ENCODE measurements at regions not wholly inside any gene's neighbourhood (a gene's known extent, or its start where the extent isn't known, plus 50 kb on each side); places are given as distances from the start of the nearest gene placed in this dataset.

DNA sequence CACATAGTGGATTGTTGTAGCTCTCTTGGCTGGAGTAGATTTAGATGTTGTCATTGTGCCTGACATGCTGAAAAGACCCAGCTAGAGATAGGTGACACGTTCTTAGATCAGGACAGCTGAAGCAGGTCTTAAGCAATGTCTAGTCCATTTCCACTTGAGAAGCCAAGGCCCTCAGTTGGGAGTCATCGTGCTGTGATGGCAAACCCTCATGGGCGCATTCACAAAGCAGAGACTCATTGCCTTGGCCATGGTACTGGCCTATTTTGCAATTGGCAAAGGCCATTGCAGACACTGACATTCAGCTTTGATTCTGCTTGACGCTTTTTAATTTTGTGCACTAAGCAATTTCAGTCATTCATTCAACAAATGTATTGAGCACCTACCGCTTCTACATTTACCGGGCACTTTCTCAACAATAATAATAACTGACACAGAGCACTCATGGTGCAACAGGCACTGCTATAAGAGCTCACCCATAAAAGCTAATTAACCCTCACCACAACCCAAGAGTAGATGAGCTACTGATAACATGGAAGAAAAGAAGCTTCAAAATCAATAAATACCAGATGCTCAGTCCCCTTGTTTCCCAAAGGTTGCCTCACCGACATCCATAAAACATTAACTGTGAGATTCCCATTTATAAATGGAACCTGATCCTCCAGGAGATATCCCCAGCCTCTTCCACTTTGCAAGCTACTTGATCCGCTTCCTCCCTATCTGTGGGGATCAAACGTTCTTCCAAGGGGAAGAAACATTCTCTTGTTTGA is 200.1 kb downstream of the TLE3 start:
- in situ Hi-C loops (cut with HindIII; ENCODE audit: low sequenced_read_pairs) = loop anchor here (25.0 kb wide), 2 partner anchors 90 to 385 kb away; no protein-coding TSS in a partner anchor

DNA sequence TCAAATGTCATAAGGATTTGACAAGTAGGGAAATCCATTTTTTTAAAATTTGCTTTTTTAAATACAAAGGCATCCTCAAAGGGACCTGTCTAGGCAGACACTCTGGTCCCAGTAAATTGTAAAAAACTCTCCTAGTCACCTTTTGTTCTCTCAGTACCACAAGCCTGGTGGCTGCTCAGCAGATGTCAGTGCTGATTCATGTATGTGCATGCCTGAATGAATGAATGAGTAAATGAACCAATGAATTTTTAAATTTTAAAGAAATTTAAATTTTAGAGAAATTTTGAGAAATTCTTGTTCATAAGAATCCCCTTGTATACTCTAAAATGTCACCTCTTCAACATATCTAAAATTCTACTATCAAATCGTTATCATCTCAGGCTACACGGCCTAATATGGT is 199.5 kb downstream of the TLE3 start:
- in situ Hi-C loops (cut with HindIII; ENCODE audit: low sequenced_read_pairs) = loop anchor here (25.0 kb wide), 2 partner anchors 89 to 386 kb away; no protein-coding TSS in a partner anchor

DNA sequence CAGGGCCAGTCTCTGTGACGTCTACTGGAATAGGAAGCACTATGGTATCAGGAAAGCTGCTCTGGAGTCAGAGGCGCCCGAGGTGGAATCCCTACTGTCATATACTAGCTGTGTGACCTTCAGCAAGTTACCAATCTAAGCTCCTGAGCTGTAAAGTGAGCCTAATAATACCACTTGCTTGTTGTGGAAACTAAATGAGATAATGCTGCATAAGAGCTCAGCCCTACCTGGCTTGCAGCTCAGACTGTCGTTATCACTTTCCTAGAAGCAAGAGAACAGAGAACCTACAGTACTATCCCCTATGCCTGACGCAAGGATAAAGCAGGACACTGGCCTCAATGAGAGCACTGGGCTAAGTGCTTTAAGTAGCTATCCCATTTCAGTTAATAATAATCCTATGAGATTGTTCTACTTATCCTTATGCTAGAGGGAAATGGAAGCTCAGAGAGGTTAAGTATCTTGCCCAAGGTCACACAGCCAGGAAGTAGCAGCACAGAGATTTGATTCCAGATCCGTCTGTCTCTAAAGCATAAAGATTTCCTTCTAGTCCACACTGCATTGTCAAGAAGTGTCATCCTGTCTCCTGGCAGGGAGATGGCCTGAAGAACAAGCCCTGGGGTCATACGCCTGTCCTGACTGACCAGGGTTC is 195.2 kb downstream of the TLE3 start:
- in situ Hi-C loops (cut with HindIII; ENCODE audit: low sequenced_read_pairs) = no loop called here

DNA sequence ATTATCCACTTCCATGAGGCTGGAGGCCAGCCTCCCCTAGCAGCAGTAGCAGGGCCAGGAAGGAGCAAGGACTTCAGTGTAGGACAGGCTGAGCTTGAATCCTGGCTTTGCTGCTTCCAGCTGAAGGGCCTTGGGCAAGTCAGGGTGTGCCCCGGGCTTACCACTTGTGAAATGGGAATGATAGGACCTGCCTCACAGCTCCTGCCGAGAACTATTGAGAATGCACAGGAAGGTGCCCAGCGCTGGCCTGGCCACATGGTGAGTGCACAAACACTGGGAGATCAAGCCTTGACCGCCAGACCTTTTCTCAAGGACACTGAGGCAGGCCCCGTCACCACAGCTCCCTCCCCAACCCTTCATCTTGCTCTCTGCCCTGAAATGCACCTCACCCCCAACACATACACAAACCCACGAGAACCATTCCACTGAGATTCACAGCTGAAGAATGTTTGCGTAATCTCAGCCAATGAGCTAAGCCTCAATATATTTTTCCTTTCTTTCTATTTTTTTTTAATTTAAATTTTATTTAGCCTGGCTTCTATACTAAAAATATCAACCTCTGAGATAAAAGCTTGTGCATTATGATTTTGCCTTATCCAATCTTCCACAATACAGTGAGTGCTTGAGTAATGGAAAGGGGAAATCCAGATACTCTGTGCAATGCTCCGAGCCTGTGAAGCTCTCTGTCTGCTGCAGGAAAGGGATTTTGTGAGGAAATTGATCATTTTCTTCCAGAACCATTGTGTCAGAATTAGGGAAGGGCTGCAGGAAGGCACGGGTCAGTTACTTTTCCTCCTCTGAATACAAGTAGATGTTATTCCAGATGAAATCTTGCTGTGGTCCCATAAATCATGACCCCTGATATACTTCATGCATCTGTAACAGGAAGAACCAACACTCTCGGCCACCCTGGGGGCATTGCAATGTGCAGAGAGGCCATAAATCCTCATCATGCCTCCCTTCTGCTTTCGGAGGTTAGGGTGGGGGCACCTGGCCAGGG is 193.9 kb downstream of the TLE3 start:
- in situ Hi-C loops (cut with HindIII; ENCODE audit: low sequenced_read_pairs) = no loop called here

DNA sequence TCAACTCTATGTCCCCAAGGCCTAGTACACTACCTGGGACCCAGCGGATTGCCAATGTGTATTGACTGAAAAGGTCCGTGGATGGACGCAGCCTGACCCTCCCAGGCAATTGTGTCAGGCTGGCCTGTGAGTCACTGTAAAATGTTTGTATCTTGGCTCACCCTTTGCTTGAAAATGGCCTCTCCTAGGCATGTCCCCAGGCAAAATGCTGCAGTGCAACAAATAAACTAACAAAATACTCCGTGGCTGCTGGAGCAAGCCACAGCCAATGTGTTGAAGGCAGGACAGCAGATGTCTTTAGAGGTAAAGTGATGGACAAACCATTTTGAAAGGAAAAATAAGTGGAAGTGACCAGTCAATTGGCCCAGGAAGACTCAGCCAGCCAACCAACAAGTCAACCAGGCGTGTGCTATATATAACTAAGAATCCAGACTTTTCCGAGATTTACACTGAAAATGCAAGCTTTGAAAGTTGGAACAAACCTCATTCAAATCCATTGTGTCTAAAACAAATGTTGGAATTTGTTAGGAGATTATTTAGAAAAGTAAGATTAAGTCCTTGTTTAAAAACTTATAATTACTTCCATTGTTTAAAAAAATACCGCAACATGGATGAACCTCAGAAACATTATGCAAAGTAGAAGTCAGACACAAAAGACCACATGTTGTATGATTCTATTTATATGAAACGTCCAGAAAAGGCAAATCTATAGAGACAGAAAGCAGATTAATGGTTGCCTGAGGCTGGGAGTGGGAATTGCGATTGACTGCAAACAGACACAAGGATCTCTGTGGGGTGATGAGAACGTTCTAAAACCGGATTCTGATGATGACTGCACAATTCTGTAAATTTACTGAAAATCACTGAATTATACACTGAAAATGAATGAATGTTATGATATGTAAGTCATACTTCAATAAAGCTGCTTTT is 191.2 kb downstream of the TLE3 start:
- in situ Hi-C loops (cut with HindIII; ENCODE audit: low sequenced_read_pairs) = no loop called here

DNA sequence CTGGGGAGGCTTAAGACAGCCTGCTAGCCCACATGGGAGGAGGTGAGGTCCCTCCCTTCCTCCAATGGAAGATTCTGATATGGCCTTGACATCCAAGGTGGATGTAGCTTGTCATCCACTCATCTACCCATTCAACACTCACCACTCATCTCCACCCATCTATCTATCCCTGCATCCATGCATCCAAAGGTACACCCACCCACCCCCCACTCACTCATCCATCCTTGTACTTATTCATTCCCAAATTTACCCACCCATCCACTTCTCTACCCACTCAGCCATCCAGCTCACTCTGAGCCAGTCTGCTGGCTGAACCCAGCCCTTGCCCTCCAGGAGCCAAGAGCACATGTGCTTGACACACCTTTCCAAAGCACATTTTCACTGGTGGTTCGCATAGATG is 189.7 kb downstream of the TLE3 start:
- in situ Hi-C loops (cut with HindIII; ENCODE audit: low sequenced_read_pairs) = no loop called here

DNA sequence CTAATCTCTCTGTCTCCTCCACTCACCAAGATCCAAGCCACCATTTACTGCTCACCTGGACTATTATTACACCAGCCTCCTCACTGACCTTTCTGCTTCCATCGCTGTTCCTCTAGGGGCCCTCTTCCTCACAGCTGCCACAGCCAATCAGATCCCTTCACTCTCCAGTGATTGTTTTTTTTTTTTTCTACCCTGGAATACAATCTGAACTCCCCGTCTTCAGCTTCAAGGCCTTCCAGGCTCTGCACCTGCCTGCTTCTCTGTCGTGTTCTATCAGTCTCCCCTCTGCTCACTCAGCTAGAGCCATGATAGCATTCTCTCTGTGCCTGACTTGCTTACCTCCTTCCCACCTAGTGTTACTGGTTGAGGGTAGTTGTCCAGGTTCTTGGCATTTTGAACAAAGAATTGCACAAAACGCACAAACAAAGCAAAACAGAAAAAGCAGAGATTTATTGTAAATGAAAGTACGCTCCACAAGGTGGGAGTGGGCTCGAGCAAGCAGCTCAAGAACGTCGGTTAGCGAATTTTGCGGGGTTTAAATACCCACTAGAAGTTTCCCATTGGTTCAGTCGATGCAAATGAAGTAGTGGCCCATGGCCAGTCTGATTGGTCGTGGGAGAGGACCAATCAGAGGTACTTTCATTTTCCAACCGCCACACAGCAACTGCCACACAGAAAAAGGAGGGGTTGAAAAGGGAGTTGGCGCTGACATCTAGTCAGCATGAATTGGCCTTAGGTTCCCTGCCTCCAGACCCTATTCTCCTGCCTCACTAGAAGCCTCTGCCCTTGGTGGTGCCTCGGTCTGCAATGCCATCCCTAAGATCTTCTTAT is 188.9 kb downstream of the TLE3 start:
- in situ Hi-C loops (cut with HindIII; ENCODE audit: low sequenced_read_pairs) = no loop called here

DNA sequence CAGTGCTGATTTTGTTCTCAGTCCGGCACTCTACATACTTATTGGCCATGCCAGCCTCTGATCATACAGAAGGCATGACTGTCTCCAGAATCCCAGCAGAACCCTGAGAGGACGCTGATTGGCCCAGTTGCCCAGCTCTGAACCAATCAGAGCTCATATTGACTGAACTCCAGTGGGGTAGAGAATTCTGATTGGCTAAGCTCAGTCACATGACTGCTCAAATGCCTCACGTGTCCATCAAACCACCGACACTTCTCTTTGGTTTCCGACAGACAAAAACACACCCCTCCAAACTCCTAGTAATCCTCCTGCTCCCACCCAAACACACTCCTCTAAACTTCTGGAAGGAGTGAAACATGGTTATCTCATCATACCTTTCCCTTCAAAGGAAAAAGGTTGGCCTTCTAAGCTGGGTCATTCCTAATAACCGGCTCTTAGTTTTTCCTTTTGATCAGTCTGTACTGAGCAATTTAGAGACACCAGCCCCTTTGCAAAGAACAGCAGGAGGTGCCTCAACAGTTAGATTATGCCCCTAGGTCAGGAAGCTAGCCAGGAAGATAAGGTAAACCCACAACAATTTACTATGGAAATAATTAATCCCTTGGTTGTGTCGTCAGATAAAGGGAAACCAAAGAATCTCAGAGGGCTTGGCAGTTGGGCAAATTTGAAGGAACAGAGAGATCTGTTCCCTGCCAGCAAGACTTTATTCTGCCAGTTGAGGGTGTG is 187.8 kb downstream of the TLE3 start:
- in situ Hi-C loops (cut with HindIII; ENCODE audit: low sequenced_read_pairs) = no loop called here

DNA sequence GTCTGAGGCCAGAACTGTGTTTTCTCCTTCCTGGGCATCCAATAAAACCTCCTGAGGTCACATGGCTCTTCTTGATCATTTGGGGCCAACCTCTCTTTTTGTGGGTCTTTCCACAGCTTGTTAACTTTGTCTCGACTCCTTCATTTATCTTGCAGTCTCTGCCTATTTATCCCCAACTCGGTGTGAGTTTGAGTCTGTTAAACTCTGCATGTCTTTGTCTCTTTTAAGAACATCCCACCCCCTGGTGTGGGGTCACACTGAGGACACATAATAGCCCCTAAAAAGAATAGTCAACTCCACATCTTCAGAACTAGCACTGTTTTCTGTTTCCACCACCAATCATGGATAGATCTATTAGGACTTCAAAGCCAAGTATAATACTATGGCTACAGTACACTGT is 187.2 kb downstream of the TLE3 start:
- in situ Hi-C loops (cut with HindIII; ENCODE audit: low sequenced_read_pairs) = no loop called here

DNA sequence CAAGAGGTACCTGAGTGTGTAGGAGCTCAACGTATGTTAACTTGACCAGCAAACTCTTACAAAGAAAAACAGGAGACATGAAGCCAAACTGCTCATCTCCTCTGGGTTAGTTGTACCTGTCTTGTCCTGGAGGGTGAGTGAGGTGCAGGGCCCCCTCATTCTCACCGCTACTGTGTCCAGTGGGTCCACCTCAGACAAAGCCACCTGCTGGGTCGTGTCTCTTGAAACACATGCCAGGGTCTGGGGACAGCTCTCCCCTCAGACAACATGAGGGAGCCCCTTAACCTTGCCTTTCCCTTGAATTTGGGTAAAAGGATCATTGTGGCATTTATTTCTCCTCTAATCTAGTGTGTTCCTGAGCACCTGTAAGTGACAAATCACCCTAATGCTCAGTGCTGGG is 185.6 kb downstream of the TLE3 start:
- in situ Hi-C loops (cut with HindIII; ENCODE audit: low sequenced_read_pairs) = no loop called here

DNA sequence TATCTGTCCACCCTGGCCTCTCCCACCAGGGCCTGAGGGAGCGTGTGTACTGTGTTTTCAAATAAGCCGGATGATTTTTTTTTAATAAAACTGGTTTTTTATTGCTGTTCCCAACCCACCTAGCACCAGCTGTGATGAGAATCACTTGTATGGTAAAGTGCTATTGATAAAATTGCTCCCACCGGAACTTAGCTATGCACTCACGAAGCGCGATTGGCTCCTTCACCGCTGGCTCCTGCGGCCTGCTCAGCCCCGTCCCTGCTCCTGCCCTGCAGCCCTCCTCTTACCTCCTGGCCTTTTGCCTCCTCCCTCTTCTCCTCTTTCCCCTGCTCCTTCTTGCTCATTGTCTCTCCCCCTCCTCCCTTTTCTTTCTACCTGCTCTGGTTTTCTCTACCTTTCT is 183.7 kb downstream of the TLE3 start:
- in situ Hi-C loops (cut with HindIII; ENCODE audit: low sequenced_read_pairs) = no loop called here

DNA sequence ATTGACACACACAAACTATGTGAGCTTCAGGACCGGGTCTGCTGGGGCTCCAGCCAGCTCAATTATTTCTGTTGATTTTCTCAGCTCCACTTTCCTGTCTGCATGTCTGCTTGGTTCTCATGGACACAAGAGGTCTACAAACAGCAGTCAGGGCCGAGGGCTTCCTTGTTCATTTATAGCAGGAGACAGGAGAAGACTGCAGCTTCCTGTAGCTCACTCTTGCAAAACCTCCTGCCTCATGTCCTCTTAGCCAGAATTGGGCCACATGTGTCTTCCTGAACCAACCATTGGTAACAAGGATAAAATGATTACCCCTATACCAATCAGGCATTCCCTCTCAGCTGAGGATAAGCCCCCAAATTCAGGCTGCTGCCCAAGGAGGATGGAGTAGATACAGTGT is 182.8 kb downstream of the TLE3 start:
- in situ Hi-C loops (cut with HindIII; ENCODE audit: low sequenced_read_pairs) = no loop called here

DNA sequence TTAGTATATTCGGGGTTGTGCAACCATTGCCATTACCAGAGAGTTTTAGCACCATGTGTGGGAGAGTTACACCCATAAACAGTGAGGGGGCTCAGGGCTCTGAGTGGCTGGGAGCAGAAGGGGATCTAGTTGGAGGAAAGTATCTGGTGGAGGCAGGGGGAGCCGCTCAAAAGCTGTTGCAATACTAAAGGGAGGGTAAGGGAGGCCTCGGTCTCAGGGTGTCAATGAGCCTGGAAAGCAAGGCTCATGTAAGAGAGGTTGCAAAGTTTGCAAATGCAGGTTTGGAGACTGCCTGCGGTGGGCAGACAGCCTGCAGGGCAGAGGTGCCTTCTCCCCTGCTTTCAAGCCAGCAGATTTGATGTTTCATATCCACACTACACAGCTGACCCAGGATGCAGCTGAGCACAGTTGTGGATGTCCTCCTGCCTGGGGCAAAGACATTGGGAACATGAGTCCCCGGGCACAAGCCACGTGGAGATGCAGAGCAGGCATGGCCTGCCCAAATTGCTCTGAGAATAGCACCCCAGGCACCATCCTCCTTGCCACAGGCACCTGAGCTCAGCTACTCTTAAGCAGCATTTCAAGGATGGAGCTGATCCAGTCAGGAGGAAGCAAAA is 181.4 kb downstream of the TLE3 start:
- in situ Hi-C loops (cut with HindIII; ENCODE audit: low sequenced_read_pairs) = no loop called here

DNA sequence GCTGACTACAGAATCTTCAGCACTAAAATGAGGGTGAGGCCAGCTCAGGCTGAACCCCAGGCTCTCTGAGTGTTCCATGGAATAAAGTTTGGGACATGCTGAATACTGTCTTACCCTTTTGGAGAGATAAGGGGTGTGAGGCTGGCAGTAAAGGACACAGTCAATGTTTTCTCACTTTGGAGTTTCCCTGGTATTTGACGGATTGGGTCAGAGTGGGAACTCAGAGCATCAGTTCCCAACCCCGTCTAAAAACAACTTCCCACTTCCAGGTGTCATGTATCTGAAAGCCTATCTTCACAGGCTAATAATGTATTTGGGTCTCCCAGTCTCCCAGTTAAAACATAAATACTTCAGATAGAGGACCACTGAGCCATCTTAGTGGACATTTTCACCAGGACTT is 180.7 kb downstream of the TLE3 start:
- in situ Hi-C loops (cut with HindIII; ENCODE audit: low sequenced_read_pairs) = no loop called here

DNA sequence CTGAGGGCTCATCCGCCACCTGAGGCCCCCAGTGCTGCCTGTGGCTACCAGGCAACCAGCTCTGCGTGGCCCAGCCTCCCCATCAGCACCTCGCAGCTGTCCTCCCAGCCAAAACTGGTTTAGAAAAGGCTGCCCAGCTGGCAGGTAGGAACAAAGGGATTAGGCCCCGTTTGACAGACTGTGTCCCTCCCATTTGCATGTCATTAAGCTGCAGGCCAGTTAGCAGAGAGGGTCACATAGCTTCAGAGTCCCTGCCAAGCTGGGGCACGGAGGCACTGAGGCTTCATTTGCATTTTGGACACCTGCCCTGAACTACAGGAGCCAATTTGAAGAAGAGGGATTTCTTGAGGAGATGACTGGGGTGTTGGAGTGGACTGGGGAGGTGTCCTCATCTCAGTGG is 177.9 kb downstream of the TLE3 start:
- in situ Hi-C loops (cut with HindIII; ENCODE audit: low sequenced_read_pairs) = no loop called here

DNA sequence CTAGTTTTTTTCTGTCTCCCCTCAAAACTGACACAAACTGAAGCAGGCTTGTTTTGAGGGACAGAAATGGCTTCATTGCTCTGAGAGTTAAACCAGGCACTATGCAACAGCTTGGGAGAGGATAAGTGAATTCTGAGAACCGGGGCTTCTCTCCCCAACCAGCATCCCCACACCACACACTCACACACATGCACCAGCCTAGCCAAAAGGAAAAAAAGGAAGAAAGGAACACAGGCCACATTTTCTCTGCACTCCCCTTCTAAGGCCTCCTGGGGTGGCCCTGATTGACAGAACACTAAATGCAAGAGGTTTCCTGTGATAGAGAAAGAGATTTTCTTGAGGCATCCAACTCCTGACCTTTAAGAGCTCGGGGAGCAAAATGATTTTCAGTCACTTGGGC is 177.5 kb downstream of the TLE3 start:
- in situ Hi-C loops (cut with HindIII; ENCODE audit: low sequenced_read_pairs) = no loop called here

DNA sequence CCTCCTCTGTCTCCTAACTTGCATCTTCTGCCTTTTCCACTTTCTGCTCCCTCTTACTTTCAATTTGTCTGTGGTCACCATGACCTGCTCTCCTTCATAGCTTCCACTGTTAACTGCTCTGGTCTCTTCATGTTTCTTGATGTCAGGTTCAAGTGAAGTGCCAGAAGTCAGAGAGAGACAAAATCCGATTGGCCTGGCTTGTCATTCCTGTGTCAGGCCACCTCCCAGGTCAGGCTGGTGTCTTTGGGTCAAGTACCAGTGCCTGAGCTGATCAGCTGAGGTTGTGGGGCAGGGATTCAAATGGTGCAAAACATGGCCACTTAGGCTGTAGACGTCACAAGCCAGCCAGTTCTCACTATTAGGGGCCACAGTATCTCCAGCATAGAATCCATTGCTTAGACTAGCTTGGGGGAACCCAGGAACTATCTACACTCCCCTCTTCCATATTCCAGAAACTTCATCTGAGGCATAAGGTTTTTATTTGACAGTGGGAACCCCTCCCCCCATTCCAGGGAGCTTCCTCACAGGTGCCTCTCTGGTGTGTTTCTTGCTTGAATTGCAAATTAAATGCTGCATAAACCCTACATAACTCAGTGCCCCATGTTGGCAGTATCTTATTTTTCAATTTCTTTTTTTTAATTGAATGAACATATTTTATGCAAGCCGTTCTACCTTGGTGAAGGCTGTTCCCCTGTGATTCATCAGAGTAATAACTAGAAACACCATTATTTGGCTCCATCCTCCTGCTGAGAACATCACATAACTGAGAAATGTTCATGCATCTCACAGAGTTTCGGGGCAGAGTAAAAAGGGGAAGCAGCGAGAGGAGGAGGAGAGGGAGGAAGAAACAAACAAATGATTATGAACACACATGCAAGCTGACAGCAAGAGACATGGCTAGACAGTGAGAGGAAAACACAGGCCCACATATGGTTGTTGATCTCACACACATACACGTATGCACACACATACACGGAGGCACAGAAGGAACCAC is 175.8 kb downstream of the TLE3 start:
- in situ Hi-C loops (cut with HindIII; ENCODE audit: low sequenced_read_pairs) = no loop called here
